ENCODE measurements at regions not wholly inside any gene's neighbourhood (a gene's known extent, or its start where the extent isn't known, plus 50 kb on each side); places are given as distances from the start of the nearest gene placed in this dataset.
"Not testable (repeated sequence)": the region's sequence is repeated elsewhere in the genome, so short reads cannot be mapped to it uniquely, and the experiment has no call there.

GRCh38 chr22:23453277-23453676 lies 126.8 kb downstream of the IGLL1 start:
- no peak overlapping the region for H3K27ac ChIP-seq (ENCODE audit: low read depth, low read length, poor library complexity, severe bottlenecking)
- no peaks in the 10 kb centered on the region for H3K36me3 ChIP-seq (ENCODE audit: insufficient read depth, low read length)
- CTCF ChIA-PET (ENCODE audit: unreplicated experiment) = no interaction called here
- no peaks in the 10 kb centered on the region for H4K20me1 ChIP-seq (ENCODE audit: insufficient read depth, low read length)
- no peaks in the 10 kb centered on the region for H3K9me3 ChIP-seq (ENCODE audit: low read length)
- H3K4me1 ChIP-seq (ENCODE audit: insufficient read depth, low read length, poor library complexity, severe bottlenecking) = no peaks in the 10 kb centered on the region
- H3K79me2 ChIP-seq (ENCODE audit: insufficient read depth, low read depth, low read length) = no peaks in the 10 kb centered on the region
- no peak for DNase-seq (ENCODE audit: low spot score)
- no peak overlapping the region for H3K4me3 ChIP-seq (ENCODE audit: low read depth, low read length, poor library complexity, severe bottlenecking)
- no peak for TF ChIP-seq CTCF (conservative IDR thresholded peaks at IDR 0.05; ENCODE audit: low read length)
- TF ChIP-seq EZH2phosphoT487 (IDR thresholded peaks at IDR 0.05; ENCODE audit: borderline replicate concordance, low read depth, low read length) = no peak
- intact Hi-C loops (cut with micrococcal nuclease; ENCODE audit: unreplicated experiment) = no loop called here
- no peak overlapping the region for H2AFZ ChIP-seq (ENCODE audit: low read length)
- no peaks in the 10 kb centered on the region for H3K9me2 ChIP-seq (ENCODE audit: insufficient read depth, low read length)
- H3K4me2 ChIP-seq (ENCODE audit: low read length) = no peak overlapping the region
- POLR2A ChIA-PET = no interaction called here
- BruUV-seq (replicated peaks) = no TSS peak

GRCh38 chr22:23452231-23453010 lies 127.7 kb downstream of the IGLL1 start:
- H3K79me2 ChIP-seq (ENCODE audit: insufficient read depth, low read depth, low read length) = no peaks in the 10 kb centered on the region
- no peaks in the 10 kb centered on the region for H3K9me2 ChIP-seq (ENCODE audit: insufficient read depth, low read length)
- H3K4me1 ChIP-seq (ENCODE audit: insufficient read depth, low read length, poor library complexity, severe bottlenecking) = no peaks in the 10 kb centered on the region
- no peak overlapping the region for H3K27ac ChIP-seq (ENCODE audit: low read depth, low read length, poor library complexity, severe bottlenecking)
- no peaks in the 10 kb centered on the region for H4K20me1 ChIP-seq (ENCODE audit: insufficient read depth, low read length)
- ChIA-PET POLR2A (no interaction called here), CTCF (ENCODE audit: unreplicated experiment) (no interaction called here)
- BruUV-seq (replicated peaks) = no TSS peak
- no peak for TF ChIP-seq CTCF (conservative IDR thresholded peaks at IDR 0.05; ENCODE audit: low read length)
- no peak for TF ChIP-seq EZH2phosphoT487 (IDR thresholded peaks at IDR 0.05; ENCODE audit: borderline replicate concordance, low read depth, low read length)
- no peak overlapping the region for H2AFZ ChIP-seq (ENCODE audit: low read length)
- no peak for DNase-seq (ENCODE audit: low spot score)
- H3K4me2 ChIP-seq (ENCODE audit: low read length) = no peak overlapping the region
- no peaks in the 10 kb centered on the region for H3K36me3 ChIP-seq (ENCODE audit: insufficient read depth, low read length)
- no peaks in the 10 kb centered on the region for H3K9me3 ChIP-seq (ENCODE audit: low read length)
- intact Hi-C loops (cut with micrococcal nuclease; ENCODE audit: unreplicated experiment) = no loop called here
- no peak overlapping the region for H3K4me3 ChIP-seq (ENCODE audit: low read depth, low read length, poor library complexity, severe bottlenecking)

GRCh38 chr22:23451452-23452230 lies 128.4 kb downstream of the IGLL1 start:
- intact Hi-C loops (cut with micrococcal nuclease; ENCODE audit: unreplicated experiment); CTCF ChIA-PET (ENCODE audit: unreplicated experiment); DNase-seq (ENCODE audit: low spot score): not testable (repeated sequence)

GRCh38 chr22:23450821-23451220 lies 129.3 kb downstream of the IGLL1 start:
- H3K36me3 ChIP-seq (ENCODE audit: insufficient read depth, low read length); H3K79me2 ChIP-seq (ENCODE audit: insufficient read depth, low read depth, low read length); H3K27ac ChIP-seq (ENCODE audit: low read depth, low read length, poor library complexity, severe bottlenecking); DNase-seq (ENCODE audit: low spot score); H3K4me3 ChIP-seq (ENCODE audit: low read depth, low read length, poor library complexity, severe bottlenecking); H3K4me1 ChIP-seq (ENCODE audit: insufficient read depth, low read length, poor library complexity, severe bottlenecking); intact Hi-C loops (cut with micrococcal nuclease; ENCODE audit: unreplicated experiment); H3K9me3 ChIP-seq (ENCODE audit: low read length); H3K9me2 ChIP-seq (ENCODE audit: insufficient read depth, low read length); H2AFZ ChIP-seq (ENCODE audit: low read length); CTCF ChIA-PET (ENCODE audit: unreplicated experiment); H3K4me2 ChIP-seq (ENCODE audit: low read length); H4K20me1 ChIP-seq (ENCODE audit: insufficient read depth, low read length); BruUV-seq (replicated peaks); POLR2A ChIA-PET: not testable (repeated sequence)

More at GRCh38 chr22:23451452-23452230, 128.4 kb downstream of the IGLL1 start:
- H2AFZ ChIP-seq (ENCODE audit: low read length); H3K9me3 ChIP-seq (ENCODE audit: low read length); H3K27ac ChIP-seq (ENCODE audit: low read depth, low read length, poor library complexity, severe bottlenecking); H3K36me3 ChIP-seq (ENCODE audit: insufficient read depth, low read length); H3K79me2 ChIP-seq (ENCODE audit: insufficient read depth, low read depth, low read length); POLR2A ChIA-PET; H3K4me3 ChIP-seq (ENCODE audit: low read depth, low read length, poor library complexity, severe bottlenecking); H3K9me2 ChIP-seq (ENCODE audit: insufficient read depth, low read length); H4K20me1 ChIP-seq (ENCODE audit: insufficient read depth, low read length); BruUV-seq (replicated peaks); H3K4me2 ChIP-seq (ENCODE audit: low read length); H3K4me1 ChIP-seq (ENCODE audit: insufficient read depth, low read length, poor library complexity, severe bottlenecking): not testable (repeated sequence)

Data from OCI-LY7 (cell line).